Liver (tissue), 8 donors: ENCODE measurements at regions not wholly inside any gene's neighbourhood (a gene's known extent, or its start where the extent isn't known, plus 50 kb on each side); places are given as distances from the start of the nearest gene placed in this dataset.

ENCODE experiments used
- DNase-seq: peaks from one replicate; pipeline ENCODE4 v3.0.0-alpha.2; 2017; ENCODE audit warnings: low spot score
- H3K27ac ChIP-seq, 2 donors: one replicate each; pipeline ENCODE4 v1.7.0; 2013; ENCODE audit warnings: inconsistent platforms in 2 of 2, low read length in 2 of 2, control low read depth in 1 of 2, low read depth in 1 of 2, mild to moderate bottlenecking in 1 of 2
- H3K27me3 ChIP-seq, 4 donors: one replicate each; pipeline versions ENCODE4 v1.6.1 to v1.7.0; 2013; ENCODE audit warnings: low read length in 3 of 4, inconsistent platforms in 1 of 4, mild to moderate bottlenecking in 1 of 4, moderate library complexity in 1 of 4; ENCODE audit not compliant: control insufficient read depth in 4 of 4, insufficient read depth in 4 of 4
- H3K36me3 ChIP-seq, 4 donors: one replicate each; pipeline versions ENCODE4 v1.6.1 to v1.7.0; 2013; ENCODE audit warnings: low read length in 3 of 4, mild to moderate bottlenecking in 3 of 4, low read depth in 1 of 4, moderate library complexity in 1 of 4; ENCODE audit not compliant: control insufficient read depth in 4 of 4, insufficient read depth in 3 of 4
- H3K4me1 ChIP-seq, 4 donors: one replicate each; pipeline versions ENCODE4 v1.6.1 to v1.7.0; 2013; ENCODE audit warnings: low read length in 3 of 4, mild to moderate bottlenecking in 3 of 4, moderate library complexity in 1 of 4; ENCODE audit not compliant: control insufficient read depth in 4 of 4, insufficient read depth in 4 of 4
- H3K4me3 ChIP-seq, 3 donors: one replicate each; pipeline versions ENCODE4 v1.6.1 to v1.7.0; 2013; ENCODE audit warnings: low read length in 3 of 3, control low read depth in 1 of 3, low read depth in 1 of 3, mild to moderate bottlenecking in 1 of 3
- H3K9ac ChIP-seq, 2 donors: one replicate each; pipeline ENCODE4 v1.7.0; 2013; ENCODE audit warnings: low read length in 2 of 2, mild to moderate bottlenecking in 2 of 2, moderate library complexity in 2 of 2, control low read depth in 1 of 2, low read depth in 1 of 2
- H3K9me3 ChIP-seq, 4 donors: one replicate each; pipeline versions ENCODE4 v1.6.1 to v1.7.0; 2013; ENCODE audit warnings: low read length in 3 of 4; ENCODE audit not compliant: control insufficient read depth in 4 of 4
- ATF3 ChIP-seq: IDR thresholded peaks from 2 replicates; pipeline ENCODE4 v1.6.1; 2016; ENCODE audit warnings: antibody characterized with exemption
- FOXA1 ChIP-seq: IDR thresholded peaks from 2 replicates; pipeline ENCODE4 v1.6.1; 2016; ENCODE audit warnings: antibody characterized with exemption
- FOXA2 ChIP-seq: IDR thresholded peaks from 2 replicates; pipeline ENCODE4 v1.6.1; 2016; ENCODE audit warnings: antibody characterized with exemption
- GABPA ChIP-seq, 2 donors: IDR thresholded peaks in 1 of 2; conservative IDR thresholded peaks in 1 of 2; 2 replicates each; pipeline ENCODE4 v1.6.1; 2016; ENCODE audit warnings: antibody characterized with exemption in 2 of 2, mild to moderate bottlenecking in 1 of 2, moderate library complexity in 1 of 2
- HNF4A ChIP-seq, 2 donors: conservative IDR thresholded peaks; 2 replicates each; pipeline ENCODE4 v1.6.1; 2016; ENCODE audit warnings: antibody characterized with exemption in 2 of 2, mild to moderate bottlenecking in 2 of 2
- HNF4G ChIP-seq: IDR thresholded peaks from 2 replicates; pipeline ENCODE4 v1.6.1; 2016; ENCODE audit warnings: antibody characterized with exemption
- JUND ChIP-seq, 2 donors: IDR thresholded peaks; 2 replicates each; pipeline ENCODE4 v1.6.1; 2016; ENCODE audit warnings: antibody characterized with exemption in 2 of 2
- MAX ChIP-seq: IDR thresholded peaks from 2 replicates; pipeline ENCODE4 v1.6.1; 2016; ENCODE audit warnings: antibody characterized with exemption
- NR2F2 ChIP-seq: IDR thresholded peaks from 2 replicates; pipeline ENCODE4 v1.6.1; 2016; ENCODE audit warnings: antibody characterized with exemption
- RAD21 ChIP-seq, 2 donors: IDR thresholded peaks; 2 replicates each; pipeline ENCODE4 v1.6.1; 2016; ENCODE audit warnings: antibody characterized with exemption in 2 of 2, mild to moderate bottlenecking in 2 of 2
- RXRA ChIP-seq, 2 donors: IDR thresholded peaks; 2 replicates each; pipeline ENCODE4 v1.6.1; 2017 to 2018; ENCODE audit warnings: antibody characterized with exemption in 2 of 2, mild to moderate bottlenecking in 1 of 2
- SP1 ChIP-seq: IDR thresholded peaks from 2 replicates; pipeline ENCODE4 v1.6.1; 2018; ENCODE audit warnings: antibody characterized with exemption, mild to moderate bottlenecking
- TAF1 ChIP-seq: conservative IDR thresholded peaks from 2 replicates; pipeline ENCODE4 v1.6.1; 2016; ENCODE audit warnings: antibody characterized with exemption, mild to moderate bottlenecking
- YY1 ChIP-seq: IDR thresholded peaks from 2 replicates; pipeline ENCODE4 v1.6.1; 2016; ENCODE audit warnings: antibody characterized with exemption, mild to moderate bottlenecking
- WGBS: extraction: QIAGEN DNeasy Blood & Tissue Kit; methylation state at CpG from one replicate; pipeline ENCODE4 v1.1.7; 2013; 5-methylcytosine and 5-hydroxymethylcytosine counted together
- TF ChIP-seq, protein P1 (sequence below): IDR thresholded peaks from 2 replicates; pipeline ENCODE4 v1.6.1; 2016; ENCODE audit warnings: antibody characterized with exemption, mild to moderate bottlenecking
- TF ChIP-seq, protein P2 (sequence below): fragments of 150-350 bp; IDR thresholded peaks from 2 replicates; pipeline ENCODE4 v1.5.1; 2017; ENCODE audit warnings: improper control_type of control experiment, low read depth, low read length; ENCODE audit not compliant: missing input control
- TF ChIP-seq, protein P3 (sequence below): IDR thresholded peaks from 2 replicates; pipeline ENCODE4 v1.6.1; 2016; ENCODE audit warnings: antibody characterized with exemption
- donor health status: healthy.
- donor health status: healthy.
- donor health status: healthy.
- donor health status: healthy.
- donor health status: healthy.

DNA sequence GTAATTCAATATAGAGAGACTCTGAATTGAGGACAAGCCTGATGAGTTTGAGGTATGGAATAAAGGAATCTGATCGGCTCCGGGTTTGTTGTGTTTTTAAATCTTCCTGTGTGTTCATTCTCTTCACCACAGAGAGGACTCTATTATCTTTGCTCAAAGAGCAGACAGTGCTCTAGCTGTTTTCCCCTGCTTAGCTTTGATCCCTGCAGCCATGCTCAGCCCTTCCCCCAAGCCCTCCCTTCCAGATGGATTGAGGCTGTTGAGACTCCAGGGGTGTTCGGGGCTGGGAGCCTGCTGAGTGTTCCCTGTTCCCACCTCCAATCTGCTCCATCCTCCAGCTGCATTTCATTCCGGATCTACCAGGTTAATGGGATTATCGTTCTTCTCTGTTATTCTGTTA is 74.2 kb upstream of the CXADR start:
- Histone ChIP-seq H3K9me3 (no peaks in the 10 kb centered on the region), H3K36me3 (no peaks in the 10 kb centered on the region), H3K27me3 (no peaks in the 10 kb centered on the region), H3K4me1 (peaks cover 1 to 25% (median 10%) of the 10 kb centered on the region in 4 donors), H3K27ac (no peak overlapping the region), H3K9ac (no peak overlapping the region), H3K4me3 (no peak overlapping the region)
- TF ChIP-seq MAX (no peak), RXRA (IDR thresholded peaks at IDR 0.05) (no peak), JUND (IDR thresholded peaks at IDR 0.05) (no peak), SP1 (no peak), HNF4G (no peak), GABPA (IDR thresholded peaks at IDR 0.05 in 1 of 2, conservative IDR thresholded peaks at IDR 0.05 in 1 of 2) (no peak), YY1 (no peak), FOXA1 (no peak), RAD21 (IDR thresholded peaks at IDR 0.05) (no peak), HNF4A (conservative IDR thresholded peaks at IDR 0.05) (no peak), NR2F2 (no peak), FOXA2 (no peak), TAF1 (no peak), ATF3 (no peak)
- TF ChIP-seq, protein P1, sequence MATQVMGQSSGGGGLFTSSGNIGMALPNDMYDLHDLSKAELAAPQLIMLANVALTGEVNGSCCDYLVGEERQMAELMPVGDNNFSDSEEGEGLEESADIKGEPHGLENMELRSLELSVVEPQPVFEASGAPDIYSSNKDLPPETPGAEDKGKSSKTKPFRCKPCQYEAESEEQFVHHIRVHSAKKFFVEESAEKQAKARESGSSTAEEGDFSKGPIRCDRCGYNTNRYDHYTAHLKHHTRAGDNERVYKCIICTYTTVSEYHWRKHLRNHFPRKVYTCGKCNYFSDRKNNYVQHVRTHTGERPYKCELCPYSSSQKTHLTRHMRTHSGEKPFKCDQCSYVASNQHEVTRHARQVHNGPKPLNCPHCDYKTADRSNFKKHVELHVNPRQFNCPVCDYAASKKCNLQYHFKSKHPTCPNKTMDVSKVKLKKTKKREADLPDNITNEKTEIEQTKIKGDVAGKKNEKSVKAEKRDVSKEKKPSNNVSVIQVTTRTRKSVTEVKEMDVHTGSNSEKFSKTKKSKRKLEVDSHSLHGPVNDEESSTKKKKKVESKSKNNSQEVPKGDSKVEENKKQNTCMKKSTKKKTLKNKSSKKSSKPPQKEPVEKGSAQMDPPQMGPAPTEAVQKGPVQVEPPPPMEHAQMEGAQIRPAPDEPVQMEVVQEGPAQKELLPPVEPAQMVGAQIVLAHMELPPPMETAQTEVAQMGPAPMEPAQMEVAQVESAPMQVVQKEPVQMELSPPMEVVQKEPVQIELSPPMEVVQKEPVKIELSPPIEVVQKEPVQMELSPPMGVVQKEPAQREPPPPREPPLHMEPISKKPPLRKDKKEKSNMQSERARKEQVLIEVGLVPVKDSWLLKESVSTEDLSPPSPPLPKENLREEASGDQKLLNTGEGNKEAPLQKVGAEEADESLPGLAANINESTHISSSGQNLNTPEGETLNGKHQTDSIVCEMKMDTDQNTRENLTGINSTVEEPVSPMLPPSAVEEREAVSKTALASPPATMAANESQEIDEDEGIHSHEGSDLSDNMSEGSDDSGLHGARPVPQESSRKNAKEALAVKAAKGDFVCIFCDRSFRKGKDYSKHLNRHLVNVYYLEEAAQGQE: no peak
- TF ChIP-seq, protein P2, sequence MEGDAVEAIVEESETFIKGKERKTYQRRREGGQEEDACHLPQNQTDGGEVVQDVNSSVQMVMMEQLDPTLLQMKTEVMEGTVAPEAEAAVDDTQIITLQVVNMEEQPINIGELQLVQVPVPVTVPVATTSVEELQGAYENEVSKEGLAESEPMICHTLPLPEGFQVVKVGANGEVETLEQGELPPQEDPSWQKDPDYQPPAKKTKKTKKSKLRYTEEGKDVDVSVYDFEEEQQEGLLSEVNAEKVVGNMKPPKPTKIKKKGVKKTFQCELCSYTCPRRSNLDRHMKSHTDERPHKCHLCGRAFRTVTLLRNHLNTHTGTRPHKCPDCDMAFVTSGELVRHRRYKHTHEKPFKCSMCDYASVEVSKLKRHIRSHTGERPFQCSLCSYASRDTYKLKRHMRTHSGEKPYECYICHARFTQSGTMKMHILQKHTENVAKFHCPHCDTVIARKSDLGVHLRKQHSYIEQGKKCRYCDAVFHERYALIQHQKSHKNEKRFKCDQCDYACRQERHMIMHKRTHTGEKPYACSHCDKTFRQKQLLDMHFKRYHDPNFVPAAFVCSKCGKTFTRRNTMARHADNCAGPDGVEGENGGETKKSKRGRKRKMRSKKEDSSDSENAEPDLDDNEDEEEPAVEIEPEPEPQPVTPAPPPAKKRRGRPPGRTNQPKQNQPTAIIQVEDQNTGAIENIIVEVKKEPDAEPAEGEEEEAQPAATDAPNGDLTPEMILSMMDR: no peak
- TF ChIP-seq, protein P3, sequence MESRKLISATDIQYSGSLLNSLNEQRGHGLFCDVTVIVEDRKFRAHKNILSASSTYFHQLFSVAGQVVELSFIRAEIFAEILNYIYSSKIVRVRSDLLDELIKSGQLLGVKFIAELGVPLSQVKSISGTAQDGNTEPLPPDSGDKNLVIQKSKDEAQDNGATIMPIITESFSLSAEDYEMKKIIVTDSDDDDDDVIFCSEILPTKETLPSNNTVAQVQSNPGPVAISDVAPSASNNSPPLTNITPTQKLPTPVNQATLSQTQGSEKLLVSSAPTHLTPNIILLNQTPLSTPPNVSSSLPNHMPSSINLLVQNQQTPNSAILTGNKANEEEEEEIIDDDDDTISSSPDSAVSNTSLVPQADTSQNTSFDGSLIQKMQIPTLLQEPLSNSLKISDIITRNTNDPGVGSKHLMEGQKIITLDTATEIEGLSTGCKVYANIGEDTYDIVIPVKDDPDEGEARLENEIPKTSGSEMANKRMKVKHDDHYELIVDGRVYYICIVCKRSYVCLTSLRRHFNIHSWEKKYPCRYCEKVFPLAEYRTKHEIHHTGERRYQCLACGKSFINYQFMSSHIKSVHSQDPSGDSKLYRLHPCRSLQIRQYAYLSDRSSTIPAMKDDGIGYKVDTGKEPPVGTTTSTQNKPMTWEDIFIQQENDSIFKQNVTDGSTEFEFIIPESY: no peak
- no peak for DNase-seq
- 68% methylated on average over 5 of the region's 5 CpGs for WGBS

DNA sequence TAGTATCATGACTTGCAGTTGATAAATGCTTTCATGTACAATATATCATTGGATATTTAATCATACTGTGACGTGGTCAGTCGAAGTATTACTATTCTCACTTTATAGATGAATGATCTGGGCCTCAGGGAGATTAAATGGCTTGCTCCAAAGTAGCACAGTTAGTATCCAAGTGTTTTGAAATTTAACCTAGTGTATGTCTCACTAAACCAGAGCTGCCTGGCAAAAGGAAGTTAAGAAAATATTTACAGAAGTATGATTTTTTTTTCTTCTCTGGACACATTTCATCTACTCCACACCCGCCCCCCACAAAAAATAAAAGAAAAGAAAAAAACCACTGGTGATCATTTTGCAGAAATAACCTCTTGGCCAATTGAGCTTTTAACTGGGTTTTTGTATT is 71.9 kb upstream of the CXADR start:
- no peak overlapping the region for H3K4me3 ChIP-seq
- peaks cover 0 to 25% (median 12%) of the 10 kb centered on the region in 4 donors for H3K4me1 ChIP-seq
- no peaks in the 10 kb centered on the region for H3K27me3 ChIP-seq
- TF ChIP-seq RXRA (IDR thresholded peaks at IDR 0.05): no peak
- no peak for TF ChIP-seq ATF3
- no peak for TF ChIP-seq SP1
- TF ChIP-seq HNF4G: no peak
- no peak for TF ChIP-seq HNF4A (conservative IDR thresholded peaks at IDR 0.05)
- no peak for TF ChIP-seq GABPA (IDR thresholded peaks at IDR 0.05 in 1 of 2, conservative IDR thresholded peaks at IDR 0.05 in 1 of 2)
- no peak for TF ChIP-seq FOXA2
- TF ChIP-seq RAD21 (IDR thresholded peaks at IDR 0.05): no peak
- no peak for TF ChIP-seq NR2F2
- TF ChIP-seq JUND (IDR thresholded peaks at IDR 0.05): no peak
- TF ChIP-seq, protein P3: no peak
- TF ChIP-seq, protein P1: no peak
- TF ChIP-seq YY1: no peak
- H3K9me3 ChIP-seq: no peaks in the 10 kb centered on the region
- no peak for DNase-seq
- no peaks in the 10 kb centered on the region for H3K36me3 ChIP-seq
- WGBS: 25% methylated on average over 3 of the region's 3 CpGs
- H3K27ac ChIP-seq: peak overlapping the region; percentile 39 to 63
- H3K9ac ChIP-seq: no peak overlapping the region
